SK-N-SH (cell line): ENCODE measurements at regions not wholly inside any gene's neighbourhood (a gene's known extent, or its start where the extent isn't known, plus 50 kb on each side); places are given as distances from the start of the nearest gene placed in this dataset.

Experiments
- CTCF ChIA-PET: fragments of 300-600, 350-600 bp; formaldehyde crosslinking; extraction: SDS; loops from one replicate; lab custom pipeline; 2021; lab: Yijun Ruan, JAX
- POLR2A ChIA-PET: fragments of 350-600 bp; sonication (Branson Sonifier 250); formaldehyde crosslinking; extraction: SDS; loops from one replicate; lab custom pipeline; 2020; ENCODE audit warnings: antibody characterized with exemption, inconsistent platforms; lab: Yijun Ruan, JAX
- DNase-seq: peaks from one replicate; pipeline ENCODE4 v3.0.0; 2012
- H2AFZ ChIP-seq: fragments of 200-600 bp; sonication (generic); 2 replicates; pipeline ENCODE4 v1.8.1; 2016; ENCODE audit warnings: antibody characterized with exemption, mild to moderate bottlenecking, low read depth
- H3F3A ChIP-seq: fragments of 200-600 bp; sonication (generic); replicated peaks from 2 replicates; pipeline ENCODE3; 2016; ENCODE audit warnings: antibody characterized with exemption, mild to moderate bottlenecking; ENCODE audit not compliant: insufficient read depth
- H3K27ac ChIP-seq, 2 experiments: fragments of 200-500 bp in 1 of 2; fragments of 200-600 bp in 1 of 2; sonication (Bioruptor generic) in 1 of 2; sonication (generic), shearing (Covaris generic) in 1 of 2; 2 replicates each; pipeline versions ENCODE4 v1.5.1 to v1.6.1; 2014 to 2016; ENCODE audit warnings: low read depth in 2 of 2, inconsistent platforms in 1 of 2, low read length in 1 of 2, mild to moderate bottlenecking in 1 of 2, mixed read lengths in 1 of 2
- H3K27me3 ChIP-seq: fragments of 200-600 bp; sonication (generic), shearing (Covaris generic); 2 replicates; pipeline ENCODE4 v1.6.1; 2016; ENCODE audit warnings: mixed run types; ENCODE audit not compliant: insufficient read depth
- H3K36me3 ChIP-seq, 2 experiments: fragments of 200-500 bp in 1 of 2; fragments of 200-600 bp in 1 of 2; sonication (Bioruptor generic) in 1 of 2; sonication (generic) in 1 of 2; replicated peaks in 1 of 2; 2 replicates each; pipeline versions ENCODE3 to v1.5.1; 2014 to 2016; ENCODE audit warnings: low read length in 1 of 2, mild to moderate bottlenecking in 1 of 2; ENCODE audit not compliant: insufficient read depth in 2 of 2, control insufficient read depth in 1 of 2
- H3K4me1 ChIP-seq, 2 experiments: fragments of 200-500 bp in 1 of 2; fragments of 200-600 bp in 1 of 2; sonication (Bioruptor generic) in 1 of 2; sonication (generic), shearing (Covaris generic) in 1 of 2; 2 replicates each; pipeline versions ENCODE4 v1.5.1 to v1.6.1; 2014 to 2016; ENCODE audit warnings: low read depth in 1 of 2, low read length in 1 of 2, mixed run types in 1 of 2; ENCODE audit not compliant: insufficient read depth in 2 of 2, control insufficient read depth in 1 of 2
- H3K4me2 ChIP-seq: fragments of 200-600 bp; sonication (generic), shearing (Covaris generic); 2 replicates; pipeline ENCODE4 v1.6.1; 2017; ENCODE audit warnings: mixed run types
- H3K4me3 ChIP-seq, 2 experiments: fragments of 200-500 bp in 1 of 2; fragments of 200-600 bp in 1 of 2; sonication (Bioruptor generic) in 1 of 2; sonication (generic), shearing (Covaris generic) in 1 of 2; 2 replicates each; pipeline versions ENCODE4 v1.5.1 to v1.8.1; 2014 to 2016; ENCODE audit warnings: low read depth in 2 of 2, inconsistent platforms in 1 of 2, low read length in 1 of 2, mild to moderate bottlenecking in 1 of 2, mixed read lengths in 1 of 2, moderate library complexity in 1 of 2
- H3K79me2 ChIP-seq: fragments of 200-600 bp; sonication (generic); 2 replicates; pipeline ENCODE4 v1.8.1; 2017; ENCODE audit warnings: mild to moderate bottlenecking; ENCODE audit not compliant: insufficient read depth
- H3K9ac ChIP-seq: fragments of 200-600 bp; sonication (generic); 2 replicates; pipeline ENCODE4 v1.6.1; 2017; ENCODE audit warnings: mixed run types
- H3K9me2 ChIP-seq: fragments of 200-600 bp; sonication (generic); 2 replicates; pipeline ENCODE4 v1.6.1; 2017; ENCODE audit warnings: mixed run types
- H3K9me3 ChIP-seq: fragments of 200-600 bp; sonication (generic); 2 replicates; pipeline ENCODE4 v1.6.1; 2017; ENCODE audit warnings: mixed run types, mild to moderate bottlenecking, moderate library complexity
- H4K20me1 ChIP-seq: fragments of 200-600 bp; sonication (generic); 2 replicates; pipeline ENCODE4 v1.6.1; 2017; ENCODE audit warnings: mild to moderate bottlenecking, mixed run types; ENCODE audit not compliant: insufficient read depth
- CHD2 ChIP-seq: fragments of 150-350 bp; IDR thresholded peaks from 2 replicates; pipeline ENCODE4 v1.6.1; 2018; ENCODE audit warnings: low read length; ENCODE audit not compliant: partially characterized antibody
- CTCF ChIP-seq: fragments of 200-600 bp; sonication (generic); IDR thresholded peaks from 2 replicates; pipeline ENCODE4 v1.6.1; 2017; ENCODE audit warnings: antibody characterized with exemption, mild to moderate bottlenecking, moderate library complexity
- EP300 ChIP-seq, 2 experiments: IDR thresholded peaks; 2 replicates each; pipeline versions ENCODE4 v1.4.0 to v1.6.1; 2012; ENCODE audit warnings: borderline replicate concordance in 1 of 2, low read depth in 1 of 2, low read length in 1 of 2
- FOXJ3 ChIP-seq: sonication (generic); formaldehyde crosslinking; IDR thresholded peaks from 2 replicates; pipeline ENCODE4 v1.5.1; 2020; ENCODE audit warnings: mild to moderate bottlenecking, missing genetic modification reagents
- MAX ChIP-seq: IDR thresholded peaks from 2 replicates; pipeline ENCODE4 v1.4.0; 2012; ENCODE audit warnings: low read depth
- MXI1 ChIP-seq: IDR thresholded peaks from 2 replicates; pipeline ENCODE4 v1.6.1; 2012; ENCODE audit warnings: mild to moderate bottlenecking, low read depth, low read length, improper control_type of control experiment
- PBX3 ChIP-seq: IDR thresholded peaks from 2 replicates; pipeline ENCODE4; 2012
- POLR2AphosphoS5 ChIP-seq: IDR thresholded peaks from 2 replicates; pipeline ENCODE4 v1.6.1; 2012; ENCODE audit warnings: low read depth, low read length
- RAD21 ChIP-seq: IDR thresholded peaks from 2 replicates; pipeline ENCODE4 v1.6.1; 2012; ENCODE audit warnings: mild to moderate bottlenecking, low read length
- REST ChIP-seq: IDR thresholded peaks from 2 replicates; pipeline ENCODE4 v1.6.1; 2012; ENCODE audit warnings: mild to moderate bottlenecking, low read depth, low read length, moderate library complexity
- RFX5 ChIP-seq: IDR thresholded peaks from 2 replicates; pipeline ENCODE4 v1.6.1; 2012; ENCODE audit warnings: mild to moderate bottlenecking, improper control_type of control experiment, low read length
- USF2 ChIP-seq: fragments of 150-350 bp; IDR thresholded peaks from 2 replicates; pipeline ENCODE4 v1.6.1; 2017; ENCODE audit warnings: antibody characterized with exemption, low read length, low read depth, borderline replicate concordance
- WGBS: methylation state at CpG from one replicate; pipeline ENCODE4 v1.1.6; 2017; ENCODE audit warnings: low lambda C conversion rate; 5-methylcytosine and 5-hydroxymethylcytosine counted together

- Histone ChIP-seq H3K4me2 (no peak overlapping the region), H4K20me1 (no peaks in the 10 kb centered on the region), H3K27me3 (no peaks in the 10 kb centered on the region), H3K79me2 (no peaks in the 10 kb centered on the region), H3F3A (no peaks in the 10 kb centered on the region), H3K9me3 (no peaks in the 10 kb centered on the region), H3K4me3 (no peak overlapping the region), H3K4me1 (no peaks in the 10 kb centered on the region), H3K36me3 (no peaks in the 10 kb centered on the region), H3K9me2 (no peaks in the 10 kb centered on the region), H3K27ac (no peak overlapping the region), H2AFZ (no peak overlapping the region), H3K9ac (no peak overlapping the region)
- no peak for DNase-seq
- TF ChIP-seq CTCF (no peak), MAX (no peak), MXI1 (no peak), USF2 (no peak), FOXJ3 (CRISPR knock-in tag) (no peak), EP300 (IDR thresholded peaks at IDR 0.05; ENCODE audit: borderline replicate concordance in 1 of 2, low read depth in 1 of 2, low read length in 1 of 2) (no peak), PBX3 (no peak), REST (no peak), CHD2 (no peak), POLR2AphosphoS5 (no peak), RAD21 (no peak), RFX5 (no peak)
- 0% methylated on average over 3 of the region's 3 CpGs for WGBS
- CTCF ChIA-PET = no interaction called here
- POLR2A ChIA-PET = no interaction called here
These were observed 270.6 kb downstream of the DCAF12L2 start for GRCh38 chrX:125895518-125895917.
